GM12878 (cell line): ENCODE measurements at regions not wholly inside any gene's neighbourhood (a gene's known extent, or its start where the extent isn't known, plus 50 kb on each side); places are given as distances from the start of the nearest gene placed in this dataset.

ENCODE experiments used
- ATAC-seq: fragments of 200-7000 bp; cut with Tn5 transposase; 3 replicates; pipeline ENCODE4 v1.9.1; 2020; ENCODE audit warnings: mild to moderate bottlenecking, moderate library complexity
- BruUV-seq: library from RNA; stranded (reverse); fragments of 400-500 nt; replicated peaks from 2 replicates; lab custom pipeline; 2021; lab: Mats Ljungman, UMichigan
- CTCF ChIA-PET: fragments of 300-600 bp; sonication (Branson Sonifier 250); formaldehyde crosslinking; extraction: SDS; loops from one replicate; lab custom pipeline; 2021; ENCODE audit warnings: inconsistent platforms; lab: Yijun Ruan, JAX
- POLR2A ChIA-PET: fragments of 350-600 bp; formaldehyde crosslinking; extraction: SDS; loops from one replicate; lab custom pipeline; 2021; ENCODE audit warnings: inconsistent platforms; lab: Charles Lee
- RAD21 ChIA-PET: fragments of 300-600 bp; sonication (Branson Sonifier 250); formaldehyde crosslinking; loops from one replicate; lab custom pipeline; 2023; ENCODE audit warnings: antibody characterized with exemption; ENCODE audit not compliant: unreplicated experiment; lab: Charles Lee
- SMC1A ChIA-PET: fragments of 300-600 bp; sonication (Branson Sonifier 250); formaldehyde crosslinking; loops from one replicate; lab custom pipeline; 2023; ENCODE audit not compliant: unreplicated experiment, uncharacterized antibody; lab: Charles Lee
- DNase-seq: peaks from one replicate; pipeline ENCODE4 v3.0.0-alpha.2; 2011; ENCODE audit warnings: low read depth, low spot score
- FAIRE-seq: peaks from 3 replicates; lab custom pipeline; 2011; peaks lifted over from hg19 to GRCh38; lab: Jason Lieb, UNC
- H2AFZ ChIP-seq: 2 replicates; pipeline ENCODE4 v1.6.0; 2011; ENCODE audit warnings: low read depth, low read length, control low read depth; ENCODE audit not compliant: control insufficient read depth
- H3K27ac ChIP-seq: 2 replicates; pipeline ENCODE4 v1.5.1; 2011; ENCODE audit warnings: control low read depth; ENCODE audit not compliant: control insufficient read depth, insufficient read depth
- H3K27me3 ChIP-seq, 2 experiments: replicated peaks in 1 of 2; 2 replicates each; pipeline versions ENCODE4 v1.6.0 to v1.6.1; 2011; ENCODE audit warnings: low read length in 1 of 2; ENCODE audit not compliant: control insufficient read depth in 2 of 2, insufficient read depth in 2 of 2
- H3K36me3 ChIP-seq, 2 experiments: 2 replicates each; pipeline ENCODE4 v1.5.1; 2011; ENCODE audit warnings: low read length in 1 of 2; ENCODE audit not compliant: control insufficient read depth in 2 of 2, insufficient read depth in 2 of 2
- H3K4me1 ChIP-seq: 2 replicates; pipeline ENCODE4 v1.6.1; 2011; ENCODE audit warnings: mild to moderate bottlenecking, low read length, moderate library complexity, mixed read lengths; ENCODE audit not compliant: control insufficient read depth, insufficient read depth
- H3K4me2 ChIP-seq: 2 replicates; pipeline ENCODE4 v1.6.0; 2011; ENCODE audit warnings: control low read depth; ENCODE audit not compliant: control insufficient read depth, insufficient read depth
- H3K4me3 ChIP-seq: fragments of 200-600 bp; sonication (generic); 2 replicates; pipeline ENCODE4 v1.5.1; 2016
- H3K79me2 ChIP-seq: 2 replicates; pipeline ENCODE4 v1.6.0; 2011; ENCODE audit warnings: low read length; ENCODE audit not compliant: control insufficient read depth, insufficient read depth
- H3K9ac ChIP-seq: 2 replicates; pipeline ENCODE4 v1.8.0; 2011; ENCODE audit warnings: low read length, control low read depth, mixed read lengths; ENCODE audit not compliant: control insufficient read depth, insufficient read depth
- H3K9me3 ChIP-seq: replicated peaks from 3 replicates; pipeline ENCODE4 v1.5.1; 2011; ENCODE audit warnings: mild to moderate bottlenecking, low read length; ENCODE audit not compliant: control insufficient read depth, insufficient read depth
- H4K20me1 ChIP-seq: 2 replicates; pipeline ENCODE4 v1.6.0; 2011; ENCODE audit not compliant: control insufficient read depth, insufficient read depth
- SMC3 ChIP-seq: IDR thresholded peaks from 2 replicates; pipeline ENCODE4 v1.6.1; 2011; ENCODE audit warnings: low read length, improper control_type of control experiment, borderline replicate concordance
- WGBS: methylation state at CpG from one replicate; pipeline ENCODE4 v1.1.6; 2016; ENCODE audit warnings: low lambda C conversion rate; ENCODE audit not compliant: insufficient replicate concordance, insufficient coverage; ENCODE audit errors: missing lambda C conversion rate; 5-methylcytosine and 5-hydroxymethylcytosine counted together
- in situ Hi-C: fragments of 300-500 bp; cut with MboI; formaldehyde crosslinking; loops from 9 replicates; pipeline ENCODE4 v1.14.3; 2018; ENCODE audit warnings: mixed read lengths
- intact Hi-C: fragments of 100-400 bp; cut with micrococcal nuclease; formaldehyde crosslinking; loops from one replicate; pipeline ENCODE4 v1.14.2; 2022; ENCODE audit not compliant: unreplicated experiment
- TF ChIP-seq, protein P1 (sequence below): fragments of 450-650 bp; IDR thresholded peaks from 2 replicates; pipeline ENCODE4 v1.6.1; 2017; ENCODE audit warnings: mild to moderate bottlenecking, moderate library complexity
- TF ChIP-seq, protein P2 (sequence below): IDR thresholded peaks from 2 replicates; pipeline ENCODE4 v1.6.1; 2012; ENCODE audit warnings: low read depth, low read length, improper control_type of control experiment

DNA sequence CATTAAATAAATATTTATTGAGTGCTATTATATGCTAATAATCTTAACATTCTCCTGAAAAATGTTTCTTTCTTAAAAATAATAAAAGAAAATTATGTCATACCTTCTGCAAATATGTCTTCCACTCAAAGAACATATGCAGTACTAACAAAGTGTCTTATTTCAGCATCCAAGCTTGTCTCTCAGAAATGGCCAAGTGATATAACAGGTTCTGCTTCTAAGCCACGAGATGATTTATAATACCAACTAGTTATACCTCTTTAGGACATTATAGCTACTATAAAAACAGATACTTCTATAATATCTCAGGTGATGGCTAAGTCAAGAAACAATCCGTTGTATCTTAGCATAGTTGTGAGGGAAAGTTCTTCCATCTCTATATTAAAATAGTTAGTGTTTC lies 128.1 kb upstream of the ARID2 start:
- no peak overlapping the region for H3K27ac ChIP-seq
- H3K79me2 ChIP-seq: no peaks in the 10 kb centered on the region
- no peak for ATAC-seq
- H3K9me3 ChIP-seq: peaks cover 3% of the 10 kb centered on the region; the same call in 2 of the 3 replicates
- H3K27me3 ChIP-seq: no peaks in the 10 kb centered on the region; a peak in 1 of 4 replicates
- H4K20me1 ChIP-seq: no peaks in the 10 kb centered on the region
- in situ Hi-C loops: no loop called here
- no peak for FAIRE-seq
- H3K4me1 ChIP-seq: no peaks in the 10 kb centered on the region
- TF ChIP-seq, protein P1, sequence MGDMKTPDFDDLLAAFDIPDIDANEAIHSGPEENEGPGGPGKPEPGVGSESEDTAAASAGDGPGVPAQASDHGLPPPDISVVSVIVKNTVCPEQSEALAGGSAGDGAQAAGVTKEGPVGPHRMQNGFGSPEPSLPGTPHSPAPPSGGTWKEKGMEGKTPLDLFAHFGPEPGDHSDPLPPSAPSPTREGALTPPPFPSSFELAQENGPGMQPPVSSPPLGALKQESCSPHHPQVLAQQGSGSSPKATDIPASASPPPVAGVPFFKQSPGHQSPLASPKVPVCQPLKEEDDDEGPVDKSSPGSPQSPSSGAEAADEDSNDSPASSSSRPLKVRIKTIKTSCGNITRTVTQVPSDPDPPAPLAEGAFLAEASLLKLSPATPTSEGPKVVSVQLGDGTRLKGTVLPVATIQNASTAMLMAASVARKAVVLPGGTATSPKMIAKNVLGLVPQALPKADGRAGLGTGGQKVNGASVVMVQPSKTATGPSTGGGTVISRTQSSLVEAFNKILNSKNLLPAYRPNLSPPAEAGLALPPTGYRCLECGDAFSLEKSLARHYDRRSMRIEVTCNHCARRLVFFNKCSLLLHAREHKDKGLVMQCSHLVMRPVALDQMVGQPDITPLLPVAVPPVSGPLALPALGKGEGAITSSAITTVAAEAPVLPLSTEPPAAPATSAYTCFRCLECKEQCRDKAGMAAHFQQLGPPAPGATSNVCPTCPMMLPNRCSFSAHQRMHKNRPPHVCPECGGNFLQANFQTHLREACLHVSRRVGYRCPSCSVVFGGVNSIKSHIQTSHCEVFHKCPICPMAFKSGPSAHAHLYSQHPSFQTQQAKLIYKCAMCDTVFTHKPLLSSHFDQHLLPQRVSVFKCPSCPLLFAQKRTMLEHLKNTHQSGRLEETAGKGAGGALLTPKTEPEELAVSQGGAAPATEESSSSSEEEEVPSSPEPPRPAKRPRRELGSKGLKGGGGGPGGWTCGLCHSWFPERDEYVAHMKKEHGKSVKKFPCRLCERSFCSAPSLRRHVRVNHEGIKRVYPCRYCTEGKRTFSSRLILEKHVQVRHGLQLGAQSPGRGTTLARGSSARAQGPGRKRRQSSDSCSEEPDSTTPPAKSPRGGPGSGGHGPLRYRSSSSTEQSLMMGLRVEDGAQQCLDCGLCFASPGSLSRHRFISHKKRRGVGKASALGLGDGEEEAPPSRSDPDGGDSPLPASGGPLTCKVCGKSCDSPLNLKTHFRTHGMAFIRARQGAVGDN: no peak
- TF ChIP-seq, protein P2, sequence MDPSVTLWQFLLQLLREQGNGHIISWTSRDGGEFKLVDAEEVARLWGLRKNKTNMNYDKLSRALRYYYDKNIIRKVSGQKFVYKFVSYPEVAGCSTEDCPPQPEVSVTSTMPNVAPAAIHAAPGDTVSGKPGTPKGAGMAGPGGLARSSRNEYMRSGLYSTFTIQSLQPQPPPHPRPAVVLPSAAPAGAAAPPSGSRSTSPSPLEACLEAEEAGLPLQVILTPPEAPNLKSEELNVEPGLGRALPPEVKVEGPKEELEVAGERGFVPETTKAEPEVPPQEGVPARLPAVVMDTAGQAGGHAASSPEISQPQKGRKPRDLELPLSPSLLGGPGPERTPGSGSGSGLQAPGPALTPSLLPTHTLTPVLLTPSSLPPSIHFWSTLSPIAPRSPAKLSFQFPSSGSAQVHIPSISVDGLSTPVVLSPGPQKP: no peak
- no peak for TF ChIP-seq SMC3
- WGBS: 50% methylated on average over 2 of the region's 2 CpGs
- ChIA-PET SMC1A (interaction anchor here (1.2 kb wide), 1 partner anchor 11 kb away, joined by 4 read pairs; no protein-coding TSS in a partner anchor), POLR2A (no interaction called here), CTCF (no interaction called here), RAD21 (no interaction called here)
- intact Hi-C loops: no loop called here
- no peak overlapping the region for H3K9ac ChIP-seq
- no peak overlapping the region for H3K4me2 ChIP-seq
- no peak for DNase-seq
- no peak overlapping the region for H3K4me3 ChIP-seq
- H2AFZ ChIP-seq: no peak overlapping the region
- no peaks in the 10 kb centered on the region for H3K36me3 ChIP-seq
- no TSS peak for BruUV-seq
